GM23338 (cell line): ENCODE measurements at regions not wholly inside any gene's neighbourhood (a gene's known extent, or its start where the extent isn't known, plus 50 kb on each side); places are given as distances from the start of the nearest gene placed in this dataset.
A peak's percentile ranks its signal among the peaks of the same experiment; 100 is the strongest.

Source experiments
- ATAC-seq: fragments of 200-7000 bp; cut with Tn5 transposase; 3 replicates; pipeline ENCODE4 v1.9.1; 2020
- DNase-seq: peaks from one replicate; pipeline ENCODE4 v3.0.0-alpha.2; 2015; ENCODE audit warnings: low spot score
- H2AFZ ChIP-seq: fragments of 200-600 bp; sonication (generic); 2 replicates; pipeline ENCODE4 v1.8.0; 2016; ENCODE audit warnings: antibody characterized with exemption, mild to moderate bottlenecking, moderate library complexity
- H3F3A ChIP-seq: fragments of 200-600 bp; sonication (generic); replicated peaks from 2 replicates; pipeline ENCODE4 v1.8.0; 2017; ENCODE audit warnings: antibody characterized with exemption, mixed run types, low read depth
- H3K27ac ChIP-seq: fragments of 200-600 bp; sonication (generic); 2 replicates; pipeline ENCODE4 v1.6.1; 2016; ENCODE audit warnings: low read depth
- H3K27me3 ChIP-seq: fragments of 200-600 bp; sonication (generic); 2 replicates; pipeline ENCODE4 v1.8.0; 2016; ENCODE audit warnings: mild to moderate bottlenecking, mixed run types, moderate library complexity; ENCODE audit not compliant: insufficient read depth
- H3K36me3 ChIP-seq: fragments of 200-600 bp; sonication (generic); 2 replicates; pipeline ENCODE4 v1.8.0; 2016; ENCODE audit warnings: mild to moderate bottlenecking; ENCODE audit not compliant: insufficient read depth
- H3K4me1 ChIP-seq: fragments of 200-600 bp; sonication (generic); 2 replicates; pipeline ENCODE4 v1.8.0; 2016; ENCODE audit warnings: mild to moderate bottlenecking, moderate library complexity; ENCODE audit not compliant: insufficient read depth
- H3K4me2 ChIP-seq: fragments of 200-600 bp; sonication (generic); 2 replicates; pipeline ENCODE4 v1.7.1; 2017; ENCODE audit warnings: mixed run types
- H3K4me3 ChIP-seq: fragments of 200-600 bp; sonication (generic); 2 replicates; pipeline ENCODE4 v1.6.1; 2016; ENCODE audit warnings: mixed run types
- H3K79me2 ChIP-seq: fragments of 200-600 bp; sonication (generic); replicated peaks from 2 replicates; pipeline ENCODE4 v1.8.0; 2017; ENCODE audit warnings: mild to moderate bottlenecking; ENCODE audit not compliant: insufficient read depth
- H3K9me2 ChIP-seq: fragments of 200-600 bp; sonication (generic); 2 replicates; pipeline ENCODE4 v1.8.0; 2017; ENCODE audit not compliant: insufficient read depth
- H4K20me1 ChIP-seq: fragments of 200-600 bp; sonication (generic); replicated peaks from 2 replicates; pipeline ENCODE4 v1.8.0; 2017; ENCODE audit warnings: mild to moderate bottlenecking; ENCODE audit not compliant: insufficient read depth
- H3K27ac Mint-ChIP-seq: 2 replicates; pipeline ENCODE4 v1.8.0; 2020; ENCODE audit warnings: inconsistent platforms, mild to moderate bottlenecking, moderate library complexity, mixed read lengths
- H3K27me3 Mint-ChIP-seq: 3 replicates; pipeline ENCODE4 v1.8.0; 2022; ENCODE audit warnings: low read depth, mild to moderate bottlenecking, moderate library complexity, mixed read lengths, inconsistent platforms; ENCODE audit not compliant: insufficient read depth, poor library complexity
- H3K36me3 Mint-ChIP-seq: 3 replicates; pipeline ENCODE4 v1.8.0; 2021; ENCODE audit warnings: low read depth, mild to moderate bottlenecking, inconsistent platforms, moderate library complexity, mixed read lengths
- H3K4me1 Mint-ChIP-seq: 3 replicates; pipeline ENCODE4 v1.8.0; 2020; ENCODE audit warnings: mild to moderate bottlenecking, inconsistent platforms, mixed read lengths
- H3K4me3 Mint-ChIP-seq: 3 replicates; pipeline ENCODE4 v1.8.0; 2021; ENCODE audit warnings: moderate library complexity, mild to moderate bottlenecking, inconsistent platforms, mixed read lengths
- H3K9me3 Mint-ChIP-seq: 3 replicates; pipeline ENCODE4 v1.8.0; 2020; ENCODE audit warnings: moderate library complexity, mild to moderate bottlenecking, inconsistent platforms, mixed read lengths
- CREB1 ChIP-seq: fragments of 250-450 bp; sonication (Bioruptor Pico); IDR thresholded peaks from 2 replicates; pipeline ENCODE4 v1.5.0; 2020; ENCODE audit warnings: low read depth, mild to moderate bottlenecking, moderate library complexity
- EZH2 ChIP-seq: fragments of 200-600 bp; sonication (generic); IDR thresholded peaks from one replicate; pipeline ENCODE4 v1.8.0; 2017; ENCODE audit warnings: antibody characterized with exemption, mild to moderate bottlenecking, low read depth; ENCODE audit not compliant: unreplicated experiment
- EZH2phosphoT487 ChIP-seq: fragments of 200-600 bp; sonication (generic); IDR thresholded peaks from one replicate; pipeline ENCODE4 v1.8.1; 2018; ENCODE audit warnings: antibody characterized with exemption; ENCODE audit not compliant: unreplicated experiment
- JUNB ChIP-seq: IDR thresholded peaks from one replicate; pipeline ENCODE4 v1.6.1; 2016; ENCODE audit warnings: antibody characterized with exemption; ENCODE audit not compliant: unreplicated experiment
- NANOG ChIP-seq: IDR thresholded peaks from 2 replicates; pipeline ENCODE4 v1.6.1; 2016; ENCODE audit warnings: antibody characterized with exemption, borderline replicate concordance
- POLR2AphosphoS5 ChIP-seq: IDR thresholded peaks from 2 replicates; pipeline ENCODE4 v1.6.1; 2016; ENCODE audit warnings: antibody characterized with exemption, low read depth
- STAT1 ChIP-seq: IDR thresholded peaks from one replicate; pipeline ENCODE4 v1.6.1; 2016; ENCODE audit warnings: antibody characterized with exemption; ENCODE audit not compliant: unreplicated experiment
- ZNF114 ChIP-seq: fragments of 250-450 bp; sonication (Bioruptor Pico); IDR thresholded peaks from 2 replicates; pipeline ENCODE4 v1.5.0; 2020; ENCODE audit warnings: mild to moderate bottlenecking, moderate library complexity
- ZNF331 ChIP-seq: fragments of 250-450 bp; sonication (Bioruptor Pico); IDR thresholded peaks from 2 replicates; pipeline ENCODE4 v1.5.0; 2020; ENCODE audit warnings: low read depth, mild to moderate bottlenecking, moderate library complexity
- TF ChIP-seq, protein P1 (sequence below): IDR thresholded peaks from one replicate; pipeline ENCODE4 v1.6.1; 2018; ENCODE audit warnings: antibody characterized with exemption; ENCODE audit not compliant: unreplicated experiment
- TF ChIP-seq, protein P2 (sequence below): IDR thresholded peaks from 2 replicates; pipeline ENCODE4 v1.6.1; 2016; ENCODE audit warnings: antibody characterized with exemption
- TF ChIP-seq, protein P3 (sequence below), 2 experiments: fragments of 200-600 bp in 1 of 2; sonication (generic) in 1 of 2; conservative IDR thresholded peaks; 2 replicates each; pipeline versions ENCODE4 v1.5.1 to v1.6.1; 2016 to 2017; ENCODE audit warnings: antibody characterized with exemption in 2 of 2, low read depth in 2 of 2, mild to moderate bottlenecking in 2 of 2, moderate library complexity in 1 of 2
- TF ChIP-seq, protein P4 (sequence below): fragments of 250-450 bp; sonication (Bioruptor Pico); IDR thresholded peaks from 2 replicates; pipeline ENCODE4 v1.5.0; 2020; ENCODE audit warnings: mild to moderate bottlenecking, moderate library complexity

DNA sequence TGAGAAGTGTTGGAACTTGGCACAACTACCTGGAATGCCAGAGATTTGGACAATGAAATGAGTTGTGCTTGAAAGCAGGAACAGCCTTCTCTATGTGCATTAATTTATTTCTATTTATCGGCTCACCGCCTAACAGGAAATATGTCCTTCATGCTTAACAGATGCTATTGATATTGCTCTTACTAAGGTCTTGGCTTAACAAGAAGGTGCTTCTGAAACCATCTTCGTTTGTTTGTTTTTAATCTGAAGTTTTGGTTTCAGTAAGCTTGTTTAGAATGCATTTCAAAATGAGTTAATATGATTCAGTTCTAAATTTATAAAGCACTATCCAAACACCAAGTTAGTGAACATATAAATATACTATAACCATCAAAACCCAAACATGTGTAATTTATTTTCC is 898.3 kb upstream of the B3GALT2 start:
- Histone ChIP-seq H4K20me1 (no peaks in the 10 kb centered on the region), H2AFZ (peak overlapping the region; percentile 45; the same call in 1 of the 2 replicates), H3K79me2 (no peaks in the 10 kb centered on the region), H3K27me3 (no peaks in the 10 kb centered on the region), H3K36me3 (no peaks in the 10 kb centered on the region), H3K4me1 (no peaks in the 10 kb centered on the region), H3K4me3 (no peak overlapping the region), H3K4me2 (no peak overlapping the region), H3F3A (no peaks in the 10 kb centered on the region), H3K27ac (no peak overlapping the region), H3K9me2 (no peaks in the 10 kb centered on the region)
- H3K27me3 Mint-ChIP-seq, result no peaks in the 10 kb centered on the region
- H3K4me1 Mint-ChIP-seq, result no peaks in the 10 kb centered on the region
- H3K27ac Mint-ChIP-seq, result no peak overlapping the region
- no peaks in the 10 kb centered on the region for H3K9me3 Mint-ChIP-seq
- no peak overlapping the region for H3K4me3 Mint-ChIP-seq
- TF ChIP-seq CREB1 (CRISPR knock-in tag) (no peak), ZNF331 (CRISPR knock-in tag) (no peak), NANOG (no peak), STAT1 (no peak), JUNB (no peak), EZH2 (no peak), ZNF114 (CRISPR knock-in tag) (no peak), POLR2AphosphoS5 (no peak), EZH2phosphoT487 (no peak)
- TF ChIP-seq, protein P1, sequence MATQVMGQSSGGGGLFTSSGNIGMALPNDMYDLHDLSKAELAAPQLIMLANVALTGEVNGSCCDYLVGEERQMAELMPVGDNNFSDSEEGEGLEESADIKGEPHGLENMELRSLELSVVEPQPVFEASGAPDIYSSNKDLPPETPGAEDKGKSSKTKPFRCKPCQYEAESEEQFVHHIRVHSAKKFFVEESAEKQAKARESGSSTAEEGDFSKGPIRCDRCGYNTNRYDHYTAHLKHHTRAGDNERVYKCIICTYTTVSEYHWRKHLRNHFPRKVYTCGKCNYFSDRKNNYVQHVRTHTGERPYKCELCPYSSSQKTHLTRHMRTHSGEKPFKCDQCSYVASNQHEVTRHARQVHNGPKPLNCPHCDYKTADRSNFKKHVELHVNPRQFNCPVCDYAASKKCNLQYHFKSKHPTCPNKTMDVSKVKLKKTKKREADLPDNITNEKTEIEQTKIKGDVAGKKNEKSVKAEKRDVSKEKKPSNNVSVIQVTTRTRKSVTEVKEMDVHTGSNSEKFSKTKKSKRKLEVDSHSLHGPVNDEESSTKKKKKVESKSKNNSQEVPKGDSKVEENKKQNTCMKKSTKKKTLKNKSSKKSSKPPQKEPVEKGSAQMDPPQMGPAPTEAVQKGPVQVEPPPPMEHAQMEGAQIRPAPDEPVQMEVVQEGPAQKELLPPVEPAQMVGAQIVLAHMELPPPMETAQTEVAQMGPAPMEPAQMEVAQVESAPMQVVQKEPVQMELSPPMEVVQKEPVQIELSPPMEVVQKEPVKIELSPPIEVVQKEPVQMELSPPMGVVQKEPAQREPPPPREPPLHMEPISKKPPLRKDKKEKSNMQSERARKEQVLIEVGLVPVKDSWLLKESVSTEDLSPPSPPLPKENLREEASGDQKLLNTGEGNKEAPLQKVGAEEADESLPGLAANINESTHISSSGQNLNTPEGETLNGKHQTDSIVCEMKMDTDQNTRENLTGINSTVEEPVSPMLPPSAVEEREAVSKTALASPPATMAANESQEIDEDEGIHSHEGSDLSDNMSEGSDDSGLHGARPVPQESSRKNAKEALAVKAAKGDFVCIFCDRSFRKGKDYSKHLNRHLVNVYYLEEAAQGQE, result no peak
- TF ChIP-seq, protein P2, sequence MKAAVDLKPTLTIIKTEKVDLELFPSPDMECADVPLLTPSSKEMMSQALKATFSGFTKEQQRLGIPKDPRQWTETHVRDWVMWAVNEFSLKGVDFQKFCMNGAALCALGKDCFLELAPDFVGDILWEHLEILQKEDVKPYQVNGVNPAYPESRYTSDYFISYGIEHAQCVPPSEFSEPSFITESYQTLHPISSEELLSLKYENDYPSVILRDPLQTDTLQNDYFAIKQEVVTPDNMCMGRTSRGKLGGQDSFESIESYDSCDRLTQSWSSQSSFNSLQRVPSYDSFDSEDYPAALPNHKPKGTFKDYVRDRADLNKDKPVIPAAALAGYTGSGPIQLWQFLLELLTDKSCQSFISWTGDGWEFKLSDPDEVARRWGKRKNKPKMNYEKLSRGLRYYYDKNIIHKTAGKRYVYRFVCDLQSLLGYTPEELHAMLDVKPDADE, result no peak
- TF ChIP-seq, protein P3, sequence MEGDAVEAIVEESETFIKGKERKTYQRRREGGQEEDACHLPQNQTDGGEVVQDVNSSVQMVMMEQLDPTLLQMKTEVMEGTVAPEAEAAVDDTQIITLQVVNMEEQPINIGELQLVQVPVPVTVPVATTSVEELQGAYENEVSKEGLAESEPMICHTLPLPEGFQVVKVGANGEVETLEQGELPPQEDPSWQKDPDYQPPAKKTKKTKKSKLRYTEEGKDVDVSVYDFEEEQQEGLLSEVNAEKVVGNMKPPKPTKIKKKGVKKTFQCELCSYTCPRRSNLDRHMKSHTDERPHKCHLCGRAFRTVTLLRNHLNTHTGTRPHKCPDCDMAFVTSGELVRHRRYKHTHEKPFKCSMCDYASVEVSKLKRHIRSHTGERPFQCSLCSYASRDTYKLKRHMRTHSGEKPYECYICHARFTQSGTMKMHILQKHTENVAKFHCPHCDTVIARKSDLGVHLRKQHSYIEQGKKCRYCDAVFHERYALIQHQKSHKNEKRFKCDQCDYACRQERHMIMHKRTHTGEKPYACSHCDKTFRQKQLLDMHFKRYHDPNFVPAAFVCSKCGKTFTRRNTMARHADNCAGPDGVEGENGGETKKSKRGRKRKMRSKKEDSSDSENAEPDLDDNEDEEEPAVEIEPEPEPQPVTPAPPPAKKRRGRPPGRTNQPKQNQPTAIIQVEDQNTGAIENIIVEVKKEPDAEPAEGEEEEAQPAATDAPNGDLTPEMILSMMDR (conservative IDR thresholded peaks at IDR 0.05; ENCODE audit: low read depth in 2 of 2), result no peak
- TF ChIP-seq, protein P4, sequence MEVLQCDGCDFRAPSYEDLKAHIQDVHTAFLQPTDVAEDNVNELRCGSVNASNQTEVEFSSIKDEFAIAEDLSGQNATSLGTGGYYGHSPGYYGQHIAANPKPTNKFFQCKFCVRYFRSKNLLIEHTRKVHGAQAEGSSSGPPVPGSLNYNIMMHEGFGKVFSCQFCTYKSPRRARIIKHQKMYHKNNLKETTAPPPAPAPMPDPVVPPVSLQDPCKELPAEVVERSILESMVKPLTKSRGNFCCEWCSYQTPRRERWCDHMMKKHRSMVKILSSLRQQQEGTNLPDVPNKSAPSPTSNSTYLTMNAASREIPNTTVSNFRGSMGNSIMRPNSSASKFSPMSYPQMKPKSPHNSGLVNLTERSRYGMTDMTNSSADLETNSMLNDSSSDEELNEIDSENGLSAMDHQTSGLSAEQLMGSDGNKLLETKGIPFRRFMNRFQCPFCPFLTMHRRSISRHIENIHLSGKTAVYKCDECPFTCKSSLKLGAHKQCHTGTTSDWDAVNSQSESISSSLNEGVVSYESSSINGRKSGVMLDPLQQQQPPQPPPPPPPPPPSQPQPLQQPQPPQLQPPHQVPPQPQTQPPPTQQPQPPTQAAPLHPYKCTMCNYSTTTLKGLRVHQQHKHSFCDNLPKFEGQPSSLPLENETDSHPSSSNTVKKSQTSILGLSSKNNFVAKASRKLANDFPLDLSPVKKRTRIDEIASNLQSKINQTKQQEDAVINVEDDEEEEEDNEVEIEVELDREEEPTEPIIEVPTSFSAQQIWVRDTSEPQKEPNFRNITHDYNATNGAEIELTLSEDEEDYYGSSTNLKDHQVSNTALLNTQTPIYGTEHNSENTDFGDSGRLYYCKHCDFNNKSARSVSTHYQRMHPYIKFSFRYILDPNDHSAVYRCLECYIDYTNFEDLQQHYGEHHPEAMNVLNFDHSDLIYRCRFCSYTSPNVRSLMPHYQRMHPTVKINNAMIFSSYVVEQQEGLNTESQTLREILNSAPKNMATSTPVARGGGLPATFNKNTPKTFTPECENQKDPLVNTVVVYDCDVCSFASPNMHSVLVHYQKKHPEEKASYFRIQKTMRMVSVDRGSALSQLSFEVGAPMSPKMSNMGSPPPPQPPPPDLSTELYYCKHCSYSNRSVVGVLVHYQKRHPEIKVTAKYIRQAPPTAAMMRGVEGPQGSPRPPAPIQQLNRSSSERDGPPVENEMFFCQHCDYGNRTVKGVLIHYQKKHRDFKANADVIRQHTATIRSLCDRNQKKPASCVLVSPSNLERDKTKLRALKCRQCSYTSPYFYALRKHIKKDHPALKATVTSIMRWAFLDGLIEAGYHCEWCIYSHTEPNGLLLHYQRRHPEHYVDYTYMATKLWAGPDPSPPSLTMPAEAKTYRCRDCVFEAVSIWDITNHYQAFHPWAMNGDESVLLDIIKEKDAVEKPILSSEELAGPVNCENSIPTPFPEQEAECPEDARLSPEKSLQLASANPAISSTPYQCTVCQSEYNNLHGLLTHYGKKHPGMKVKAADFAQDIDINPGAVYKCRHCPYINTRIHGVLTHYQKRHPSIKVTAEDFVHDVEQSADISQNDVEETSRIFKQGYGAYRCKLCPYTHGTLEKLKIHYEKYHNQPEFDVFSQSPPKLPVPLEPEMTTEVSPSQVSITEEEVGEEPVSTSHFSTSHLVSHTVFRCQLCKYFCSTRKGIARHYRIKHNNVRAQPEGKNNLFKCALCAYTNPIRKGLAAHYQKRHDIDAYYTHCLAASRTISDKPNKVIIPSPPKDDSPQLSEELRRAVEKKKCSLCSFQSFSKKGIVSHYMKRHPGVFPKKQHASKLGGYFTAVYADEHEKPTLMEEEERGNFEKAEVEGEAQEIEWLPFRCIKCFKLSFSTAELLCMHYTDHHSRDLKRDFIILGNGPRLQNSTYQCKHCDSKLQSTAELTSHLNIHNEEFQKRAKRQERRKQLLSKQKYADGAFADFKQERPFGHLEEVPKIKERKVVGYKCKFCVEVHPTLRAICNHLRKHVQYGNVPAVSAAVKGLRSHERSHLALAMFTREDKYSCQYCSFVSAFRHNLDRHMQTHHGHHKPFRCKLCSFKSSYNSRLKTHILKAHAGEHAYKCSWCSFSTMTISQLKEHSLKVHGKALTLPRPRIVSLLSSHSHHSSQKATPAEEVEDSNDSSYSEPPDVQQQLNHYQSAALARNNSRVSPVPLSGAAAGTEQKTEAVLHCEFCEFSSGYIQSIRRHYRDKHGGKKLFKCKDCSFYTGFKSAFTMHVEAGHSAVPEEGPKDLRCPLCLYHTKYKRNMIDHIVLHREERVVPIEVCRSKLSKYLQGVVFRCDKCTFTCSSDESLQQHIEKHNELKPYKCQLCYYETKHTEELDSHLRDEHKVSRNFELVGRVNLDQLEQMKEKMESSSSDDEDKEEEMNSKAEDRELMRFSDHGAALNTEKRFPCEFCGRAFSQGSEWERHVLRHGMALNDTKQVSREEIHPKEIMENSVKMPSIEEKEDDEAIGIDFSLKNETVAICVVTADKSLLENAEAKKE (CRISPR knock-in tag), result no peak
- DNase-seq, result no peak
- H3K36me3 Mint-ChIP-seq, result no peaks in the 10 kb centered on the region
- ATAC-seq, result no peak
